ENCODE measurements at regions not wholly inside any gene's neighbourhood (a gene's known extent, or its start where the extent isn't known, plus 50 kb on each side); places are given as distances from the start of the nearest gene placed in this dataset.

DNA sequence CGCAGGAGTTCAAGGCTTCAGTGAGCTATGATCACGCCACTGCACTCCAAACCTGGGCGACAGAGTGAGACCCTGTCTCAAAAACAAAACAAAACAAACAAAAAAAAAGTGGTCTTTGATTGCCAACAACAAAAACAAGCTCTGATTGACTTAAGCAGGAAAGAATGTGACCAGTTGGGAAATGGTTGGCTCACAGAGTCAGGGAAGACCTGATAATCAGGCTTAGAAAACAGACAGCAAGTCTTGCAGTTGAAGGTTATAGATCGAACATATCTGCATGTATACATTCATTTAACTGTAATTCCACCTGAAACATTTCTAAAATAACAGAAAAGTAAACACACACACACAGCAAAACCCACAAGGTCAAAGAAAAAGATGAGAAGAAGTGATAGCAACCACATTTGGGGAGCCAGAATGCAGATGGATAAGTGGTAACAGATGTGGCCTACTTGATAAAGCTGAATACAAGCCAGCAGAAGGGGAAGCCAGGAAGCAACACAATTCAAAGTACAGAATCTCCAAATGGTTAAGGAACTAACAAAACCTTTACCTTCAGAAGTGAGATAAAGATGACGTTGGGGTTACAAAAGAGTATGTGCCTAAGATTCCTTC, 699.9 kb upstream of the ZNF385D start:
- Histone ChIP-seq H3K4me3 (ENCODE audit: low read depth in 1 of 2, low read length in 2 of 2) (no peak overlapping the region), H3K9ac (ENCODE audit: low read depth, low read length) (no peak overlapping the region), H3K79me2 (ENCODE audit: insufficient read depth, low read length) (no peaks in the 10 kb centered on the region), H3K4me2 (ENCODE audit: insufficient read depth, low read length) (peak overlapping the region; percentile 47; the same call in 1 of the 2 replicates), H3K4me1 (ENCODE audit: insufficient read depth, low read length) (peaks cover 24% of the 10 kb centered on the region), H4K20me1 (ENCODE audit: insufficient read depth, low read length) (no peaks in the 10 kb centered on the region), H3K36me3 (ENCODE audit: insufficient read depth, low read length) (no peaks in the 10 kb centered on the region), H2AFZ (ENCODE audit: low read depth, low read length) (no peak overlapping the region), H3K9me3 (ENCODE audit: insufficient read depth, low read length, severe bottlenecking) (no peaks in the 10 kb centered on the region), H3K27me3 (ENCODE audit: insufficient read depth, low read length, poor library complexity) (no peaks in the 10 kb centered on the region), H3K27ac (ENCODE audit: low read length) (peak overlapping the region; percentile 72)
- ATAC-seq (ENCODE audit: insufficient read depth, low read depth) (peak; percentile 92), DNase-seq (peak; percentile 30)
- TF ChIP-seq EZH2 (IDR thresholded peaks at IDR 0.05; ENCODE audit: borderline replicate concordance, low read depth, low read length, severe bottlenecking), result no peak
- TF ChIP-seq CTCF (IDR thresholded peaks at IDR 0.05; ENCODE audit: borderline replicate concordance, extremely low read depth, low read length, poor library complexity, severe bottlenecking), result no peak

DNA sequence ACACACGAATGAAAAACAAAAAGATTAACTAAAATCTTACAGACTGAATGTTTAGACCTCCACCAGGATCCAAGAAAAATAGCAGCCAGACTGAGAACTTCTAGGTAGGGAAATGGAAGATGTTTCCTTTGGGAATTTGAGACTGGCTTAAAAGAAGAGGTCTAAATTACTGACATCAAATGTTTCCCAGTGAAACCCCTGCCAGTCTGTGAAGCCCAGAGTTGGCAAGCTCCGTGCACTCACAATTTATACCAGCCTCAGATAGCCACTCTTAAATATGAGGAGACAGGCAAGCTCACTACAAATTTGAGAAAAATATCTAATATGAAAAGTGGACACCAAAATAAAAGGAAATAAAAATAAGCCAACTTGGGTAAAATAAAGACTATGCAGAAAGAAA, 700.5 kb upstream of the ZNF385D start:
- ATAC-seq (ENCODE audit: insufficient read depth, low read depth) (no peak), DNase-seq (no peak)
- Histone ChIP-seq H3K9ac (ENCODE audit: low read depth, low read length) (no peak overlapping the region), H3K4me2 (ENCODE audit: insufficient read depth, low read length) (no peak overlapping the region), H3K9me3 (ENCODE audit: insufficient read depth, low read length, severe bottlenecking) (no peaks in the 10 kb centered on the region), H3K27me3 (ENCODE audit: insufficient read depth, low read length, poor library complexity) (no peaks in the 10 kb centered on the region), H3K27ac (ENCODE audit: low read length) (peak overlapping the region; percentile 58), H3K4me3 (ENCODE audit: low read depth in 1 of 2, low read length in 2 of 2) (no peak overlapping the region), H3K4me1 (ENCODE audit: insufficient read depth, low read length) (peaks cover 24% of the 10 kb centered on the region), H3K36me3 (ENCODE audit: insufficient read depth, low read length) (no peaks in the 10 kb centered on the region), H2AFZ (ENCODE audit: low read depth, low read length) (no peak overlapping the region), H4K20me1 (ENCODE audit: insufficient read depth, low read length) (no peaks in the 10 kb centered on the region), H3K79me2 (ENCODE audit: insufficient read depth, low read length) (no peaks in the 10 kb centered on the region)
- TF ChIP-seq EZH2 (IDR thresholded peaks at IDR 0.05; ENCODE audit: borderline replicate concordance, low read depth, low read length, severe bottlenecking) (no peak), CTCF (IDR thresholded peaks at IDR 0.05; ENCODE audit: borderline replicate concordance, extremely low read depth, low read length, poor library complexity, severe bottlenecking) (no peak)

DNA sequence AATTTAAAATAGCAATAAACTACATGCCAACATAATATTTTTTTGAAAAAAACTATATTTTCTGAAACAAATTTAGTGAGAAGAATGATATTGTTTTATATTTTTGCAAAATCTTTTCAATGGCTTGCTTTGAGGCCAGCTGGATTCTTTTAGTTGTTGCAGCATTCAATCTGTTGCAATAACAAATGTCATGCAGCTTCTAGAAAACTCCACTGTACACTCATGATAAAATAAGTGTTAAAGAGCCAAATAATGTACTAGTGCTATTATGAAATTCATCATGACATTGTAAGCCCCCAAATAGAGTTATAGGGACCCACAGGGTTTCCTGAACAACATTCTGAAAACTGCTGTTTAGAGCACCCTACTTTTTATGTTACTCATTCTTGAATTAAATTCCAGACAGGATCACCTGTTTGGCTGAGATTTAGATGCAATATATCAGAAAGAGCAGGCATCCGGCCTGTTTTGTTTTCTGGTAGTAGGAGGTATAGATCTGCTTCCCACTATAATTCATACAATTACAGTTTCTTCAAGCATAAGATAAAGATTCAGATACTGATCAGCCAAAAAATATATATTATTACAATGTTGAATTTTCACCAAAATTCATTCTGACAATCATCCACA, 703.0 kb upstream of the ZNF385D start:
- Histone ChIP-seq H2AFZ (ENCODE audit: low read depth, low read length) (no peak overlapping the region), H3K27me3 (ENCODE audit: insufficient read depth, low read length, poor library complexity) (no peaks in the 10 kb centered on the region), H3K36me3 (ENCODE audit: insufficient read depth, low read length) (no peaks in the 10 kb centered on the region), H3K4me3 (ENCODE audit: low read depth in 1 of 2, low read length in 2 of 2) (no peak overlapping the region), H4K20me1 (ENCODE audit: insufficient read depth, low read length) (no peaks in the 10 kb centered on the region), H3K4me1 (ENCODE audit: insufficient read depth, low read length) (peaks cover 24% of the 10 kb centered on the region), H3K4me2 (ENCODE audit: insufficient read depth, low read length) (no peak overlapping the region), H3K27ac (ENCODE audit: low read length) (no peak overlapping the region), H3K79me2 (ENCODE audit: insufficient read depth, low read length) (no peaks in the 10 kb centered on the region), H3K9ac (ENCODE audit: low read depth, low read length) (no peak overlapping the region), H3K9me3 (ENCODE audit: insufficient read depth, low read length, severe bottlenecking) (no peaks in the 10 kb centered on the region)
- no peak for TF ChIP-seq EZH2 (IDR thresholded peaks at IDR 0.05; ENCODE audit: borderline replicate concordance, low read depth, low read length, severe bottlenecking)
- TF ChIP-seq CTCF (IDR thresholded peaks at IDR 0.05; ENCODE audit: borderline replicate concordance, extremely low read depth, low read length, poor library complexity, severe bottlenecking), result no peak
- ATAC-seq (ENCODE audit: insufficient read depth, low read depth) (no peak), DNase-seq (no peak)

All from DND-41 (cell line).